ENCODE measurements at regions not wholly inside any gene's neighbourhood (a gene's known extent, or its start where the extent isn't known, plus 50 kb on each side); places are given as distances from the start of the nearest gene placed in this dataset.

- Histone ChIP-seq H3K27ac (no peak overlapping the region), H3K9me3 (ENCODE audit: low read depth) (no peaks in the 10 kb centered on the region), H3K4me1 (ENCODE audit: low read depth) (no peaks in the 10 kb centered on the region), H3K36me3 (no peaks in the 10 kb centered on the region), H3K27me3 (no peaks in the 10 kb centered on the region), H3K4me3 (no peak overlapping the region)
- no peak for TF ChIP-seq CTCF (IDR thresholded peaks at IDR 0.05; ENCODE audit: low read depth, low read length)
- DNase-seq (ENCODE audit: low read depth in 1 of 2, low spot score in 1 of 2) = no peak
Observed at GRCh38 chr2:14288016-14288415, 344.5 kb upstream of the LRATD1 start.

GRCh38 chr2:14292964-14293363, 339.6 kb upstream of the LRATD1 start:
- Histone ChIP-seq H3K27ac (no peak overlapping the region), H3K9me3 (ENCODE audit: low read depth) (no peaks in the 10 kb centered on the region), H3K36me3 (no peaks in the 10 kb centered on the region), H3K27me3 (no peaks in the 10 kb centered on the region), H3K4me1 (ENCODE audit: low read depth) (no peaks in the 10 kb centered on the region), H3K4me3 (no peak overlapping the region)
- no peak for TF ChIP-seq CTCF (IDR thresholded peaks at IDR 0.05; ENCODE audit: low read depth, low read length)
- no peak for DNase-seq (ENCODE audit: low read depth in 1 of 2, low spot score in 1 of 2)

- Histone ChIP-seq H3K4me3 (no peak overlapping the region), H3K4me1 (ENCODE audit: low read depth) (no peaks in the 10 kb centered on the region), H3K27ac (no peak overlapping the region), H3K9me3 (ENCODE audit: low read depth) (no peaks in the 10 kb centered on the region), H3K27me3 (no peaks in the 10 kb centered on the region), H3K36me3 (no peaks in the 10 kb centered on the region)
- TF ChIP-seq CTCF (IDR thresholded peaks at IDR 0.05; ENCODE audit: low read depth, low read length) = no peak
- no peak for DNase-seq (ENCODE audit: low read depth in 1 of 2, low spot score in 1 of 2)
Observed at GRCh38 chr2:14297340-14297739, 335.2 kb upstream of the LRATD1 start.

- Histone ChIP-seq H3K4me3 (no peak overlapping the region), H3K4me1 (ENCODE audit: low read depth) (no peaks in the 10 kb centered on the region), H3K27ac (no peak overlapping the region), H3K27me3 (no peaks in the 10 kb centered on the region), H3K36me3 (no peaks in the 10 kb centered on the region), H3K9me3 (ENCODE audit: low read depth) (no peaks in the 10 kb centered on the region)
- no peak for TF ChIP-seq CTCF (IDR thresholded peaks at IDR 0.05; ENCODE audit: low read depth, low read length)
- no peak for DNase-seq (ENCODE audit: low read depth in 1 of 2, low spot score in 1 of 2)
Observed at GRCh38 chr2:14297906-14298305, 334.6 kb upstream of the LRATD1 start.

- no peaks in the 10 kb centered on the region for H3K9me3 ChIP-seq (ENCODE audit: low read depth)
- TF ChIP-seq CTCF (IDR thresholded peaks at IDR 0.05; ENCODE audit: low read depth, low read length) = no peak
- no peaks in the 10 kb centered on the region for H3K36me3 ChIP-seq
- H3K27me3 ChIP-seq = no peaks in the 10 kb centered on the region
- H3K4me1 ChIP-seq (ENCODE audit: low read depth) = no peaks in the 10 kb centered on the region
- no peak overlapping the region for H3K4me3 ChIP-seq
- no peak for DNase-seq (ENCODE audit: low read depth in 1 of 2, low spot score in 1 of 2)
- H3K27ac ChIP-seq = no peak overlapping the region
Observed at GRCh38 chr2:14301331-14301730, 331.2 kb upstream of the LRATD1 start.

Measured in cardiac muscle cell (in vitro differentiated cells and primary cell).